Astrocyte (in vitro differentiated cells and primary cell): ENCODE measurements at regions not wholly inside any gene's neighbourhood (a gene's known extent, or its start where the extent isn't known, plus 50 kb on each side); places are given as distances from the start of the nearest gene placed in this dataset.

Source experiments
- DNase-seq: peaks from one replicate; pipeline ENCODE4 v3.0.0-alpha.2; 2010; ENCODE audit warnings: low read depth
- FAIRE-seq: peaks from 2 replicates; lab custom pipeline; 2011; peaks lifted over from hg19 to GRCh38; lab: Jason Lieb, UNC
- H2AFZ ChIP-seq: 2 replicates; pipeline ENCODE4 v1.6.0; 2012; ENCODE audit warnings: low read depth, low read length, inconsistent platforms
- H3K27ac ChIP-seq: 2 replicates; pipeline ENCODE4 v1.5.1; 2011; ENCODE audit warnings: low read depth, low read length, inconsistent platforms
- H3K27me3 ChIP-seq: 2 replicates; pipeline ENCODE4 v1.6.0; 2011; ENCODE audit warnings: low read length, inconsistent platforms; ENCODE audit not compliant: insufficient read depth
- H3K36me3 ChIP-seq: 2 replicates; pipeline ENCODE4 v1.5.1; 2011; ENCODE audit warnings: low read length, inconsistent platforms; ENCODE audit not compliant: insufficient read depth
- H3K4me1 ChIP-seq: 2 replicates; pipeline ENCODE4 v1.5.1; 2011; ENCODE audit warnings: low read length, inconsistent platforms; ENCODE audit not compliant: insufficient read depth
- H3K4me2 ChIP-seq: 2 replicates; pipeline ENCODE4 v1.6.0; 2012; ENCODE audit warnings: low read length, inconsistent platforms
- H3K4me3 ChIP-seq: 2 replicates; pipeline ENCODE4 v1.5.1; 2011; ENCODE audit warnings: low read depth, mild to moderate bottlenecking, low read length, inconsistent platforms; ENCODE audit not compliant: insufficient read depth
- H3K79me2 ChIP-seq: 2 replicates; pipeline ENCODE4 v1.6.0; 2012; ENCODE audit warnings: mild to moderate bottlenecking, low read length, inconsistent platforms; ENCODE audit not compliant: insufficient read depth
- H3K9ac ChIP-seq: 2 replicates; pipeline ENCODE4 v1.6.0; 2012; ENCODE audit warnings: mild to moderate bottlenecking, low read length, inconsistent platforms
- H3K9me3 ChIP-seq: 2 replicates; pipeline ENCODE4 v1.5.1; 2012; ENCODE audit warnings: low read depth, mild to moderate bottlenecking, low read length, inconsistent platforms; ENCODE audit not compliant: insufficient read depth
- H4K20me1 ChIP-seq: 2 replicates; pipeline ENCODE4 v1.6.0; 2012; ENCODE audit warnings: low read length, inconsistent platforms; ENCODE audit not compliant: insufficient read depth
- H3K27ac Mint-ChIP-seq: one replicate; pipeline ENCODE4 v1.8.0; 2021; ENCODE audit warnings: mild to moderate bottlenecking, mixed read lengths; ENCODE audit not compliant: unreplicated experiment
- H3K27me3 Mint-ChIP-seq: one replicate; pipeline ENCODE4 v1.8.0; 2021; ENCODE audit warnings: low read depth, mixed read lengths; ENCODE audit not compliant: unreplicated experiment
- H3K36me3 Mint-ChIP-seq: one replicate; pipeline ENCODE4 v1.8.0; 2021; ENCODE audit warnings: low read depth, mixed read lengths; ENCODE audit not compliant: unreplicated experiment
- H3K4me1 Mint-ChIP-seq: one replicate; pipeline ENCODE4 v1.8.0; 2021; ENCODE audit warnings: low read depth, mixed read lengths; ENCODE audit not compliant: unreplicated experiment
- H3K4me3 Mint-ChIP-seq: one replicate; pipeline ENCODE4 v1.8.0; 2021; ENCODE audit warnings: mild to moderate bottlenecking, moderate library complexity, mixed read lengths; ENCODE audit not compliant: unreplicated experiment
- H3K9me3 Mint-ChIP-seq: one replicate; pipeline ENCODE4 v1.8.0; 2021; ENCODE audit warnings: mild to moderate bottlenecking, mixed read lengths; ENCODE audit not compliant: unreplicated experiment
- CTCF ChIP-seq: IDR thresholded peaks from 2 replicates; pipeline ENCODE4 v1.5.1; 2011; ENCODE audit warnings: low read depth, mild to moderate bottlenecking, inconsistent platforms, low read length, moderate library complexity; ENCODE audit not compliant: insufficient read depth
- EZH2 ChIP-seq: IDR thresholded peaks from 2 replicates; pipeline ENCODE4 v1.6.1; 2012; ENCODE audit warnings: mild to moderate bottlenecking, low read length, inconsistent platforms; ENCODE audit not compliant: insufficient read depth

GRCh38 chr2:184268900-184269477 lies 329.3 kb upstream of the ZNF804A start:
- Histone ChIP-seq H3K4me3 (no peak overlapping the region), H2AFZ (no peak overlapping the region), H3K79me2 (no peaks in the 10 kb centered on the region), H3K4me1 (no peaks in the 10 kb centered on the region), H4K20me1 (no peaks in the 10 kb centered on the region), H3K27me3 (no peaks in the 10 kb centered on the region), H3K36me3 (no peaks in the 10 kb centered on the region), H3K27ac (no peak overlapping the region), H3K4me2 (no peak overlapping the region), H3K9ac (no peak overlapping the region), H3K9me3 (no peaks in the 10 kb centered on the region)
- no peak overlapping the region for H3K27ac Mint-ChIP-seq
- H3K9me3 Mint-ChIP-seq, result no peaks in the 10 kb centered on the region
- no peak for FAIRE-seq
- DNase-seq, result no peak
- H3K36me3 Mint-ChIP-seq, result no peaks in the 10 kb centered on the region
- no peaks in the 10 kb centered on the region for H3K27me3 Mint-ChIP-seq
- H3K4me1 Mint-ChIP-seq, result no peaks in the 10 kb centered on the region
- TF ChIP-seq CTCF (no peak), EZH2 (no peak)
- H3K4me3 Mint-ChIP-seq, result no peak overlapping the region

GRCh38 chr2:184270660-184271059 lies 327.7 kb upstream of the ZNF804A start:
- no peak overlapping the region for H3K4me3 Mint-ChIP-seq
- Histone ChIP-seq H3K36me3 (no peaks in the 10 kb centered on the region), H2AFZ (no peak overlapping the region), H3K9me3 (no peaks in the 10 kb centered on the region), H3K4me1 (no peaks in the 10 kb centered on the region), H4K20me1 (no peaks in the 10 kb centered on the region), H3K27me3 (no peaks in the 10 kb centered on the region), H3K4me3 (no peak overlapping the region), H3K4me2 (no peak overlapping the region), H3K79me2 (no peaks in the 10 kb centered on the region), H3K27ac (no peak overlapping the region), H3K9ac (no peak overlapping the region)
- FAIRE-seq (no peak), DNase-seq (no peak)
- no peaks in the 10 kb centered on the region for H3K27me3 Mint-ChIP-seq
- H3K27ac Mint-ChIP-seq, result no peak overlapping the region
- no peaks in the 10 kb centered on the region for H3K36me3 Mint-ChIP-seq
- H3K9me3 Mint-ChIP-seq, result no peaks in the 10 kb centered on the region
- no peaks in the 10 kb centered on the region for H3K4me1 Mint-ChIP-seq
- TF ChIP-seq EZH2, result no peak
- TF ChIP-seq CTCF, result no peak

DNA sequence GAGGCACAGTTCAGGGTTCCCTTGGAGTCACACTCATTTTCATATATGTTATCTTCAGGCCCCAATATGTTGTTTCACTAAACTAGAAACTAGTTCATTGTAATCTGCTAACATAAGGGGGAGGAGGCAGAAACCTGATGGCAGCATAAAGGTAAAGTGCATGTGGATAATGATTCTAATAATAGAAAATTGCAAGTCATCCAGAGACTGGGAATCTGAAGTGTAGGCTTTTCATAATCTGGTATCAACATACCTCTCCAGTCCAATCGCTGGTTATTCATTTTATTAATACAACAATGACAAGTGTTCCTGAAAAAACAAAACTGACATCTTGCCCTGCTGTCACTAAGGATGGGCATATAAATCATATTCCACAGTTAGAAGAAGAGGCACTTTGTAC lies 326.3 kb upstream of the ZNF804A start:
- no peaks in the 10 kb centered on the region for H3K36me3 Mint-ChIP-seq
- Histone ChIP-seq H3K4me2 (no peak overlapping the region), H3K36me3 (no peaks in the 10 kb centered on the region), H4K20me1 (no peaks in the 10 kb centered on the region), H3K4me3 (no peak overlapping the region), H3K27ac (no peak overlapping the region), H3K79me2 (no peaks in the 10 kb centered on the region), H3K9ac (no peak overlapping the region), H3K9me3 (no peaks in the 10 kb centered on the region), H3K27me3 (no peaks in the 10 kb centered on the region), H3K4me1 (no peaks in the 10 kb centered on the region), H2AFZ (no peak overlapping the region)
- TF ChIP-seq EZH2 (no peak), CTCF (no peak)
- no peaks in the 10 kb centered on the region for H3K4me1 Mint-ChIP-seq
- H3K27me3 Mint-ChIP-seq, result no peaks in the 10 kb centered on the region
- no peaks in the 10 kb centered on the region for H3K9me3 Mint-ChIP-seq
- FAIRE-seq (no peak), DNase-seq (no peak)
- H3K27ac Mint-ChIP-seq, result no peak overlapping the region
- no peak overlapping the region for H3K4me3 Mint-ChIP-seq
